ENCODE measurements at regions not wholly inside any gene's neighbourhood (a gene's known extent, or its start where the extent isn't known, plus 50 kb on each side); places are given as distances from the start of the nearest gene placed in this dataset.

DNA sequence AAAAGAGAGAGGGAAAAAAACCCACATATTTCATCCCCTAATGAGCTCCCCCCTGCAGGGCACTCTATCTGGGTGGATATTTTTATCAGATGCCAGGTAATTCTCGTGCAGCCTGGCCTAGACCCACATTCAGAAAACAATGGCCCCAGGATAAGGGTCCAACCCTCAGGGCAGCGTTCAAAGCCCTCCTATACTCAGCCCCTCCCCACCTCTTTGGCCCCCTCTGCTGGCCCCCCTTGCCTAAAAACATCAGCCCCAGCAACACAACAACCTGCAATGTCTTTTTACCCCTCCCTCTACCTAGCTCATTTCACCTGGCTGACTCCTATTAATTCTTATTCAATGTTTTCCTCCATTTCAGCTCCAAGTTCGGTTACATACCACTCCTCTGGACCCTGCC lies 145.4 kb upstream of the MED14 start:
- TF ChIP-seq CTCF (IDR thresholded peaks at IDR 0.05; ENCODE audit: borderline replicate concordance, extremely low read depth, low read length, poor library complexity, severe bottlenecking) (no peak), EZH2 (IDR thresholded peaks at IDR 0.05; ENCODE audit: borderline replicate concordance, low read depth, low read length, severe bottlenecking) (no peak)
